HS-5 (cell line): ENCODE measurements at regions not wholly inside any gene's neighbourhood (a gene's known extent, or its start where the extent isn't known, plus 50 kb on each side); places are given as distances from the start of the nearest gene placed in this dataset.

Source experiments
- DNase-seq: peaks from one replicate; pipeline ENCODE4 v3.0.0-alpha.2; 2012; ENCODE audit warnings: low read depth

DNA sequence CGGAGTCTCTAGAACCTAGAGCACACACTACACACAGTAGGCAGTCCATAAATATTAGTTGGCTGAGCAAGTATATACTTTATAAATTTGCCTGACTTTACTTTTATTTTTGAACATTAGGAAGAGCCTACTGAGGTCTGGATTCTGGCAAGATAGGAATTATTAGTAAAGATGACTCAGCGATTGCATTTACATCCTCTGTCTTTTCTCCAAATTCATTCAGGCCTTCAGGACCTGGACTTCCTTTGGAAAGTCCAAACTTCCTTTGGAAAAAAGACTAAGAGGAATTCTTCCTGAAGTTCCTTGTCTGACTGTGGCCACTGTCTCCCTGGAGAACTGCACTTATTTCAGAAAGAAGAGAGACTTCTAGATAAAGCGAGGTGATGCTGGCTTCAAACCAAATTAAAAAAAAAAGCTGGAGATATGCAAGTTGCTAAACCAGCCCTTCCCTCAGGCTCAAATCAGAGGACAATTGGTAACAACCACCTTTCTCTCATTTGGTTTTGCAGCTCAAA lies 251.3 kb downstream of the GAS1 start:
- no peak for DNase-seq

DNA sequence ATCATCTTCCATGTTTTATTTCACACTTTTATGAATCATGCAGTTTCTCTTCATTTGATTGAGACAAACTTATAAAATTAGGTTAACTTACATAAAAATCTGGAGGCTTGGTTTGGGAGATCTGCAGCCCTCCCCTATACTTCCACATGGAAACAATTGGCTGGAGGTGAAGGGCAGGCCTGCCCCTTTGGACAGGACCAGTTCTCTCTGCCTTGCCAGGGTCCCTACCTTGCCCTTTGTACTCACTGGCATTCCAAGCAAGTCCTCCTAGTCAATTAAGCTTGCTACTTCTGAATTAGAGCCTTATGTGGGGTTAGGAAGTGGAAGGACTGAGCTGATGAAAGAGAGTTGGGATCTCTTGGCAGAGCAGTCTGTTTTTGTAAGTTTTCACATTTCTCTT lies 257.3 kb downstream of the GAS1 start:
- DNase-seq: no peak

DNA sequence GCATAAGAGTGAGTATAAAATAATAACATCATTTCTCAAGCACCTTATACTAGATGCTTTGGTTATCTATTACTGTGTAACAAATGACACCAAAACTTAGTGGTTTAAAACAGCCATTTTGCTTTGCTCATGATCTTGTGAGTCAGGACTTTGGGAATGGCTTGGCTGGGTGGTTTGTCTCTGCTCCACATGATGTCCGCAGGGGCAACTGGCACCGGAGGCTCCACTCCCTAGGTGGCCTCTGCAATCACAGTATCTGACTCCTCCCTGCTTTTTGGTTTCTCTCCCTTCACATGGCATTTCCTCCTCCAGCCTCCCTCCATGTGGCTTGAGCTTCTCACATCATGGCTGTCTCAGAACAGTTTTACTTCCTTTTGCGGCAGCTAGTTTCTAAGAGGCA lies 259.5 kb downstream of the GAS1 start:
- no peak for DNase-seq

DNA sequence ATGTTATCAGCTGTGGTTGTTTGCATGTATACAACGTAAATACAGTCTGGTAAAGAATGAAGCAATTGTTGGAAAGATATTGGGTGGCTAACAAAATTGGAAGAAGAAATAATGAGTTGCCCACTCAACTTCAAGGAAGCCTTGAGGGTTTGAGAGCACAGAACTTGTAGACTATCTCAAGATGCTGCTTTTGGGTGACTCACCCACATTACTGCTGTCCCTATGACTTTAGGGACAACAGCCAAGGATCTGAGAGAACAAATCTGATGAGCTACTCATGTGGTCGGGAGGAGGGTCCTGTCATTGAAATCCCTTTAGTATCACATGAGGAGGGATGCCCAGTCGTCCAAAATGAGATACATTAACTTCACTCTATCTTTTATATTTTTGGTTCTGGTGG lies 261.8 kb downstream of the GAS1 start:
- DNase-seq: no peak

DNA sequence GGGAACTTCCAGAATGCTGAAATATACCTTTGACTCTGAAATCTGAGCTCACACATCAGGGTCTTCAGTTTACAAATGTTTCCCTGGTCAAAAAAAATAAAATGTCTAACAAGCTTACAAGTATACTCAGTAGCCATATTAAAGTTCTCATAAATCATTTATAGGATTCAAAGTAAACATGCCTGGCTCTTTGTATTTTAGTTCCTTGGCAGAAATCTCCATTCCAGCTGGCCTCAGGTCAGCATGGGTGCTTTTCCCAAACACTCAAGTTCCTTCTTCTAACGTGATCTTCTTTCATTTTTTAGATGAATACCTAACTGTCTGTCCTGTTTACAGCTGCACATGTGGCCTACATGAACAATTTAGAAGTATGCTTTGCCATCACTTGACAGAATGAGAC lies 263.2 kb downstream of the GAS1 start:
- no peak for DNase-seq

DNA sequence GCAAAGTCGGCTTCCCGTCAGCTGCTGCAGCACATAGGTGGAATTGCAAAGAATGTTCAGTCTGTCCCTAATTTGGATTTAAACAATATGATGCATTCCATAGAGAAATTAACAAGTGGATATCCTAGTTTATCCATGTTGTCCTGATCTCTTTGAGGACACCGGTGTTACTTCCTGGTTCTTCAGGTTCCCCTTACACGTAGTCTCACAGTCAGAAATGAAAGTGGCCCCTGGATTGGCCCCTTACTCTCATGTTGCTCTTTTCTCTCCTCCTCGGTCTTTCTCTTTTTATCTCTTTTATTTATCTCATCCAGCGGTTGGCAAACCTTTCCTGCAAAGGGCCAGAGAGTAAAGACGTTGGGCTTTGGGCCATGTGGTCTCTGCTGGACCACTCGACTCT lies 265.1 kb downstream of the GAS1 start:
- DNase-seq: no peak

DNA sequence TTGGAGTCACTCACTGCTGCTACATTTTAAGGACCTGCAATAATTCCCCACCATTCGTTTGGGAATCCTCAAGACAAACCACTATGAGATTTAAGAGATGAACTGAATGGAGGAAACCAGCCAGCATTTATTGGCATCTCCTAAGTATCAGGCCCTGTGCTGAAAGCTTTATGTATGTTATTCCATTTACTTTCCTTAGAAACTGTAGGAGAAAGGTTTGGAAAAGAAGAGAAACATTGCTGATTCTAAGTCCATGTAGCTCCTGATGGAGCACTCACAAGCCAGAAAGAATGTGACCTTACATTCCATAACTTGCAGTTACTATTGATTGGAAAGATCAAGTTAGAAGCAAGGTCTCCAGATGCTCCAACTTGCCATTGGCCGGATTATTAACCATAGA lies 267.4 kb downstream of the GAS1 start:
- no peak for DNase-seq

DNA sequence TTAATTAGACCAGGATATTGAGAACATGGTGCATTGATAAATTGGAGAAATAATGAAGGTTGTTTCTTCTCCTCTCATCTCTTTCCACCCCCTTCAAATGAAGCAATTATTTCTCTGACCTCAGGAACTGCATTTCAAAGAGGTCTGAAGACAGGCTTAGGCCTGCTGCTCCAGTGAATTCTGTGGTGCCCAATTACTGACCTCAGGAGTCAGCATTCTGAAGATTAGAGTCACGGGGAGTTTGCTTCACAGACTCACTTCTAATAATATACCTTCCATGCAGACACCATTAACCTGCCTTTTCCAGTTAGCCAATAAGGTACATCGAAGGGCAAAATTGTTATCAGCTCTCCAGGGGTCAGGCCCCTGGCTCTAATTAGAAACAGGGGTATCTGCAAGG lies 270.9 kb downstream of the GAS1 start:
- DNase-seq: no peak

DNA sequence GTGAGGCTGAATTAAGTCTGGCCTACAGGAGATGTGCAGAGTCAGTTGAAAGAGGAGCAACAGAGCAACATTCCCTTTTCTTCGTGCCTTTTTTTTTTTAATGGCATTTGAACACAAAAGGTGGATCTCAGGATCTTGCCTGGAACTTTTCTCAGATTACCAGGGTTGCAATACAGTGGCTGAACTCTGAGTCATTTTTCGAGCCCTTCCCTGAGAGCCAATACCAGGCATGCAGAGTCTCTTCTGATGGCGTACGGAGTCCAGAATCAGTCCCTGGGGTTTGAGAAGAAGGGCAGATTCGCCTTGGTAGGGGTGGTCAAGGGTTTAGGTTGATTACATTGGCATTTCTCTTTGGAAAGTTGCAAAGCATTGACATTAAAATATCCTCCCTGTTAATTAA lies 271.5 kb downstream of the GAS1 start:
- no peak for DNase-seq

DNA sequence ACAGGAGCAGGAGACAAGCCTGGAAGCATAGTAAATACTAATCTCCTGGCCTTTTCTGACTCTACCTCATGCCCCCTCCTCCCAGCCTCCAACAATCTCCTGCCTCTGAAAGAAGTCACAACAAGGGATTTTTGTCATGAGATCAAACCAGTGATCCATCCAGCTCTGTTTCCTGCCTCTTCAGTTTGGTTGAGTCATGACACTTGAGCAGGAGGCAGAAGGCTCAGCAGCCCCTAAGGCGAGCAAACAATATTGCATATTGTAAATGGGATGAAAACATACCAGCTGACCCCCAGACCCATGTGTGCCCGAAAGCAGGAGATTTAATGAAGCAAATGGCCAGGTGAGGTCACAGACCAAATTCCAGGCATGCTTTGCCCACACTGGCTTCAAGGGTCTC lies 272.8 kb downstream of the GAS1 start:
- no peak for DNase-seq

DNA sequence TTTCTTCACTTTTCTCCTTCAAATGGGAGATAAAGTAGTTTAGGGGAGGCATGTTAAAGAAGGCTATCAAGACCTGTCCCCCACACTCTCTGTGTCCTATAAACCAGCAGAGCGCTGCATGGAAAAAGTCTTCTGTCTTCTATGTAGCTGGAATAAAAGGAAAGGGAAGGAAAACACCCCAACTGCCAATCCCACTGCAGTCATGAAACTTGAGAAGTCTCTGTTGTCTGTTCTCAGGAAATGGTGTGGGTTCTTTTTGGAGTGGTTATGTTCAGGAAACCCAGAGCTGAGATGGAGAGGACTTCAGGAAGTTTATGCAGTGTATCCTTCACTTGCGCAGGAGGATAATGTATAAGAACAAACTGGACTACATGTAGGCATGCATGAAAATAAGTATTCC lies 274.3 kb downstream of the GAS1 start:
- no peak for DNase-seq

DNA sequence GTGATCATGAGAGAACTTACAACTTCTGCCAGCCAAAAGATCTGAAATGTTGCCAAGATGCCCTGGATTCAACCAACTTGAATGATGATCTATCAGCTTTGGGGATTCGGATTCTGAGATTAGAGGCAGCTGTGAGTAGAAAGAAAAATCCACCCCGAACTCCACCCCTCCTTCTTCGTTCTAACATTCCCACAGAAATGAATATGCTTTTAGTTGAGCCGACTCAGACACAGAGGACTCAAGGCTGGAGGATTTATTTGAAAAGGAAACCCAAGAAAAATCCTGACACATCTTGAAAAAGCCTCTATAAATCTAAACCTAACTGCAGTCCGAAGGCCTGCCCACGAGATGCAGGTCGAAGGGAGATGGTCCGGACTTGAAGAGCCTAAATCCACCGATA lies 275.0 kb downstream of the GAS1 start:
- no peak for DNase-seq

DNA sequence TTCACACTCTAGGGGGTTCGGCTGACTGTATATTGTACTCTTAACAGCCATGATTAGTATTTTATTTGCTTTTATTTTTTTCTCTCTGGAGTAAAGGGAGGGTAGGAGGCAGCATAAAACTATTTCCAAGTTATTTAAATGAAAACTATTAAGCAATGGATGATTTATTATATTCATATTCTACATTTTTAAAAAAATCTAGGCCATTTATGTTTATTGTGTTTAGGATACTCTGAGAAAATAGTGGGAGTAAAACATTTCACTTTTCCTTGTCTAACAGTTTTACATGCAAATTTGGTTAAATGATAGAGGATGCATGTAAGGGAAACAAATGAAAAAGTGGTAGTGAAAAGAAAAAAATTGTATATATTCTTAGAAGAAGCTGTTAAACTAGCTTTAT lies 276.3 kb downstream of the GAS1 start:
- no peak for DNase-seq

DNA sequence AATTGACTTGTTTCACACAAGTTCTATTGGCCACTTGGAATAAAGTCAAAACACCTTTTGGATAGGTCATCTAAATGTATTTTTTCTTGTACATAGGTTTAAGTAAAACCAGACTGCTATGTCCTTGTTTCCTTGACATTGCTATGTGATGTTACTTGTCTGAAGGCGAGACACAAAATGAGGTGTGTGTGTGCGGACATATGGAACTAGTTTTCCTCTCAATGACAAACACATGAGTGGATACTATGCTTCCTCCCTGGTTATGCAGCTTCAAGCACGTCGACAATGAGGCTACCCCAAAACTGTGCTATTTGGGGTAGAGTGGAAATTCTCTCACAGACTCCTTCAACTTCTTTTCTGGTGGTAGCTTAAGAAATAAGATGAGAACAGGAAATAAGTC lies 276.8 kb downstream of the GAS1 start:
- no peak for DNase-seq

DNA sequence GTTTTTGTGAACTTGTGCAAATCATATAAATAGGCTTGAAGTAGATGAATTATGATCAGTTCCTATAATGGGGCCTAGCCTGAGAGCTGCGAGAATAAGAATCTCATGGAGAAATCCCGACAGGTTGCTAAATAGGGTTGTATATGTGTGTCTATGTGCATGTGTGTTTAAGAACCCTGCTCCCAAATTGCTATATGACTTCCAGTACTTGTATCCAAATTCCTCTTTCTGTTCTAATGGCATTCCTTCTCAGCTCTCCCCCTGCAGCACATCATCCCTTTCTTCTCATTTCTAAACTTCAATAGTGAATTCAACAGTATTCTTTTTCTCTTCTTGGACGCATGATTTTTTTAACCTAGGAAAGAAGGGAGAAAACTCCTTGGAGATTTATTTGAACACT lies 277.2 kb downstream of the GAS1 start:
- no peak for DNase-seq

DNA sequence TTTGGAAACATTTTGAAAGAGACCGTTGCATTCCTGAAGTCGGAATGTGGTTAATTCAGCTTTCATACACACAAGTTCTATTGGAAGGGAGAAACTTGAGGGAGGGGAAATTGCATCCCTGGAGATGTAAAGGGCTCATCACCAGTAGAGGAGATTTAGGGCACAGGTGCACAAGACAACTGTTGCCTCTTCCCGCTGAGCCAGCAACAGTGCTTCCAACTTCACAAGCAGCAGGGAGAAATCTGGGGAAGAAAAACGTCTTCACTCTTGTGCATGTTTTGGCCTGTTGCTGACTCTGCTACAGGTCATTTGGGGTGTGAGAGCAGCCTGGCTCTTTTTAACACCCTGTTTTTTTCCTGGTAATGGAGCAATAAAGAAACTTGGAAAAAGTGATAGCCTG lies 277.9 kb downstream of the GAS1 start:
- DNase-seq: no peak

DNA sequence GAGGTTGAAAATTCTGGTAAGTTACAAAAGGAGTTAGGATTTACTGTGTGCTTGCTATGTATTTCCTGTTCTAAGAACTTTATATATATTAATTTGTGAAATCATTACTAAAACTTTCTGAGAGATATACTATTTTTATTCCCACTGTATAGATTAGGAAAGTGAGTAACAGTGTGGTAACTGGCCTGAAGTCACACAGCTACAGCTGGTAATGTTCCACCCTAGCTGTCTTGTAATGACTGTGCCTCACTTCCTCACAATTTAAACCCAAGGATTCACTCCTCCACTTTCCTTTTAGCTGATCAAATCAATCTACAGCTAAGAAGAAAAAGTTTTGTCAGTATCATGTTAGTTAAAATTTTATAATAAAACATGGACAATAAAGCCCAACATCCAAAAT lies 278.8 kb downstream of the GAS1 start:
- DNase-seq: no peak

DNA sequence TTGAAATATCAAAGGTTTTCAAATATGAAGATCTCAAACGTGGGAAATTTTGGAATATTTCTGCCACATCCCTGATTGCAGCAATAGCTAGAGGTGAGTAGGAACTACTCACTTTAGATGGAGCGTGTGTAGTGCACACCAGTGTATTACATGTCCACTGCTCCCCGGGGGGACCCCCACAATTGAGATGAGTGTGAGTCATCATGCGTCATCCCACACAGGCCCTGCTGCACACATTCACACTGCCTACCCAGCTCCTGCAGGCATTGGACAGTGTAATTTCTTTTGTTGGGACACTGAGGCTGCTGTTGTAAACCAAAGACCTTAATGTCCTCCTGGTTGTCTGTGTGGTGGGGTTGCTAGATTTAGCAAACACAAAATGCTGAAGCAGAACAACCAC lies 280.0 kb downstream of the GAS1 start:
- DNase-seq: peak; percentile 39

DNA sequence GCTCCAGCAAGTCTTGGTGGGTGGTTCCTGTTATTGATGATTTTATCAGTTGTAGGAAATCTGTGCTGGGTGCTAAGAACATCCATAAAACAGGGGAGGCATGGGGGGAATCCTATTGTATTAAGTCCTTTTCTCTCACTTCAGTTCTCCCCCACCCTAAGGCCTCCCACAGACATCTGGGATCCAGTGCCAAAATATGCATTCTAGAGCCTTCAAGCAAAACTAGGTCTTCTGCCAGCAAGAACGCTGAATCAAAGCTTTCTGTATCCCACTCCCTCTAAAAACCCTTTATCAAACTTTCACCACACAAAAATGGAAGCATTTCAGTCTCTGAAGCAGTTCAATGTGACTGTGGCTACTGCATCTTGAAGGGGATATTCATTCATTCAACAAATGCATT lies 281.9 kb downstream of the GAS1 start:
- DNase-seq: no peak

DNA sequence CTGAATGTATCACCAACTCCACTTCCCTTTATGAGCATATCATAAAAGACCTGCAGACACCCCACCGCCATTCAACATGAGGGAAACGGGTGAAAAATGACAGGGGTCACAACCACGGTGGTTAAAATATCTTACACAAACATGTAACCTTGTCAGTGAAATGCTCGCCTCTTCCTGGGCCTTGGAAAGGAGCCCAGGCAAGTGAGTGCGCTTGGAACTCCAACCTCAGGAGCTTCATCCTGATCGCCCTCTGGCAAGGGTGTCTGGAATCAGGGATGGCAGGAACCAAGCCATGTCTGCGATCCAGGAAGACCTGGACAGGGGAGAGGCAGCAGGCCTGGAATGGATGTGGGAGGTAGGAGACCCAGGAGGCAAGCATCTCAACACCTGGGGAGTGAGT lies 282.7 kb downstream of the GAS1 start:
- no peak for DNase-seq

DNA sequence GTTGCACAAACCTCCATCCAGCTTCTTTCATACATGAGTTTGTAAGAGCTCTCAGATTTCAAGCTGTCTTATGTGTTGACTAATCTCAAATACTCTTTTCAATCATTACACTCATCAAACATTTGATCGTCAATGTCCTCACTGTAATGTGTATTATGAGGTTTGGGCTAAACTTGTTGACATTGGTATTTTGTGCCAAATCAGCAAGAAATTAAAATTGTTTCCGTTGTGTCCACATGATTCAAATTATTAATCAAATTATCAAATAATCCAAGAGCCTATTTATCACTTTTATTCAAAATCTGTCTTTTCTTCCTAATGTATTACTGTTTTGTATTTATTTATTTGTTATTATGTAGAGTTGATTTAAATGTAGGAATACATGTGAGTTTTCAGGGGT lies 283.4 kb downstream of the GAS1 start:
- DNase-seq: no peak

DNA sequence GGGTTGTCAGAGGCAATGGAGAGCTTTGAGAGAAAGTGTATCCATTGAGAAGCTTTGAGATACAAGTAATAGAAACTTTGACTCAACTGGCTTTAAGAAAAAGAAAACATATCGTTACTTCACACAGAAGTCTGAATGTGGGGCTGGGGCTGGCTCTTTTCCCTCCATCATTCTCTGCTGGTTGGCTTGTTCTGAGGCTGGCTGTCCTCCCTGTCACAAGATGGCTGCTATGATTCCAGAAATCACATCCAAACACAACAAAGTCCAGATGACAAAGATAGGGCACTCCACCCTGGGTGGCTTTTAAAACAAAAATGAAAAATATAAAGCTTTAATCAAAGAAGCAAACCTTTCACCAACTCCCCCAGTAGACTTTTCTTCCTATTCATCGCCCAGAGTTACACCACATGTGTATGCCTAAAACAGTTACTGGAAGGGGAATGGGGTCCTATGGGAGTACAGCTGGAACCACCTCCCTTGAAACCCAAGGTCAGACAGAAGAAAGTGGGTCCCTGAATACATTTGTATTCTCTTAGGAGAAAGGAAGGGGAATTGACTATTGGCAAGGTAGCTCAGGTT lies 284.3 kb downstream of the GAS1 start:
- DNase-seq: no peak

DNA sequence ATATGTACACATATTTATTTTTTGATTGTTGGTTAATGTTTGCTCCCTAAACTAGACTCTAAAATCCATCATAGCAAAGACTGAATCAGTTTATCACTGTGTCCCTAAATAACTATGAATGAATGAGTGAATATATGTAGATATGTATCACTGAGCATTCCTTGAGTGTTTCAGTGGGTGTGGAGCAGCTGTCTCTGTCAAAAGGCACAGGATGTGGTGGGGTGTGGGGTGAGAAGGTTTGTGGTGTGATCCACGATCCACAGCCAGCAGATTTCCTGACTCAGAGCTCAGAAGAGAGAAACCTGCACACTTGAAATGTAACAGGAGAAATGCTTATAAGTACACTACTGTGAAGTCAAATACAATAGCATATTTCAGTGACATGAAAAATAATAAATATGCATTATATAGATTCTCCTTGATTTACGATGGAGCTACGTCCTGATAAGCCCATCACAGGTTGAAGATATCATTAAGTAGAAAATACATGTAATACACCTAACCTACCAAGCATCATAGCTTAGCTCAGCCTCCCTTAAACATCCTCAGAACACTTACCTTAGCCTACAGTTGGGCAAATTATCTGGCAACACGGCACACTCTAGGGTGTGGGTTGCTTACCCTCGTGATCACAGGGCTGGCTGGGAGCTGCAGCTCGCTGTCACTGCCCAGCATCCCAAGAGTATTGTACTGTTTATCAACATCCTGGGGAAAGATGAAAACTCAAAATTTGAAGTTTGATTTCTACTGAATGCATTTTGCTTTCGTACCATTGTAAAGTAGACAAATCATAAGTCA lies 287.0 kb downstream of the GAS1 start:
- DNase-seq: peak; percentile 49

DNA sequence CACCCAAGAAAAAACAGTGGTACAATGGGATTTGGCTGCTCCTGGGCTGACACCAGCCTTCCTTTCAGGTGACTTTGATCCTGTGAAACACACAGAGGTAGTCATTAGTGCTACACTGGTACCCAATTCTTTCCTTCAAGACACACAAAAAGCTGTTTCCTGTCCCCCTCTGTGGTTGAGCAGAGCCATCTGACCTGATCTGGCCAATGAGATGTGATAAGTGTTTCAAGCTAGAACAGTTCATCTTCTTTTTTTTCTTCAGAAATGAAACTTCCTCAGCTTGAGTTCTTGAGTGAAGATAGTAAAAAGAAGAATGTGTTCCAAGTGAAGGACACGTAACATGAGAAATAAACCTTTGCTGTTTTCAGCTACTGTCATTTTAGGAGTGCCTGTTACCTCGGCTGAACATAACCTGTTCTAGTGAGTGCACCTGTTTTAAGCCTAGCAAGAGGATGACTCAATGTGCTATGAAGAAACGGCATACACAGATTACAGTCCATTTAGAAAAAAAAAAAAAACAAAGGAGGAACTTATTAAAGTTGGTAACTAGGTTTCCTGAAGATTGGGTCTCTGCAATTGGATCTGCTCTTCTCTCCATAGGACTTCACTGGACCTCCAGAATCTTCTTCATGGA lies 287.8 kb downstream of the GAS1 start:
- DNase-seq: no peak
